Inferior parietal cortex (tissue), 1 donor: ENCODE measurements at regions not wholly inside any gene's neighbourhood (a gene's known extent, or its start where the extent isn't known, plus 50 kb on each side); places are given as distances from the start of the nearest gene placed in this dataset.

Experiments
- DNase-seq: peaks from one replicate; pipeline ENCODE4 v3.0.0-alpha.2; 2016; ENCODE audit errors: extremely low spot score

DNA sequence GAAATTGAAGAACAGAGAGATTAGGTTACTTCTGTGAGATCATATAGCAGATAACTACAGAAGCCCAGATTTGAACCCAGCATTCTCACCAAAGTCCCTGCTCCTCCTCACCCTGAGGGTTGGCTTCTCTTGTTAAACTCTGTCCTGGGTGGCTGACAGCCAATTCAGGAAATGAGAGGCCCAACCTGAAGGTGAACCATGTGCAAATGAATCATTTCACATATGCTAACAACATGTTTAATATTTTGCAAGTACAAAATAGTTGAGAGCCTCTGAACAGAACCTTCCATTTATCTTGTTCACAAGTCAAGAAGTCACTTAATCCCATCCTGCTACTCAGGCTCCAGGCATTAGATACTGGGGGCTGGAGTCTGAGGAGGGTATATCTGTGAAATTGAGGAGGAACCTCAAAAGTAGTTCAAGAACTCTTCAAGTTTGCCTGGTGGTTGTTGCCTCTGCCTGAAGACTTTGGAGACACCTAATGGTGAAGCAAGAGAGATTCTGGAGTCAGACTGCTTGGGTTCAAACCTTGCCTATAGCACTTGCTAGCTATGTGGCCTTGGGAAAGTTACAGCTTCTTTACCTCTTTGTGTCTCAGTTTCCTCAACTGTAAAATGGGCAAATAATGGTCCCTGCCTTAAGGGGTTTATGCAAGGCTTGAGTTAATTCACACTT lies 564.0 kb downstream of the PSAT1 start:
- DNase-seq = no peak

DNA sequence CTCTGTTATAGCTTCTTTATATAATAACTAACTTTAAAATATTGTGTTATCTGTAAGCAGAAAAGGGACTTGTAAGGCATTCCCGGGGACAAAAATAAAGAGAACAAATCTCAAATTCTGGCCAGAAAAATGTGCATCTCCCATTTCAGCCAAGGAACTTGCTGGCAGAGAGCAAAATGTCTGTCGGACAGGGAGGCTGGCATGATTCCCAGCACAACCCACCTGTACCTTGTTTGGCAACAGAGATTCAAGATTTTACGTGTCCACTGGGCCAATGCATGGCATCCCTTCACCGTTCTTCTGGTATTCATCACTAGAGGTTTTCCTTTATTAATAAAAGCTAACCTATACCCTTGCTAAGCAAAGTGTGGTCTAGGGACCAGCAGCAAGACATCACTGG lies 566.6 kb downstream of the PSAT1 start:
- DNase-seq = no peak

DNA sequence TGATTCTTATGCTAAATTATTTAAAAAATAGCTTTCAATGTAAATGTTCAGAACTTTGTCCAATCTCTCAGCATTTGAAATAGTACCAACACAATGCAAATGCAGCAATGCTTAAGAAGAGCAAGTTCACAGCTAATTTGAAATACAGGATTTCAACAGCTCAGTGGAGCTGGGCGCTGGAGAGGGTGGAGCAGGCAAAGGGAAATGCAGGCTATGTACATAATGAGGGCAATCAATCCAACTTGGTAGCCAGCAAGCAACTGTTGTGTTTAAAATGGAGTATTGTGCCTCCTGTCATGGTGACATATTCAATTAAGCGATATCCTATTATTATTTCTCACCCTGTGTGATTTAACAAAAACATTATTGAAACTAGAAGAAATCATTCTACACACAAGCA lies 568.8 kb downstream of the PSAT1 start:
- no peak for DNase-seq

DNA sequence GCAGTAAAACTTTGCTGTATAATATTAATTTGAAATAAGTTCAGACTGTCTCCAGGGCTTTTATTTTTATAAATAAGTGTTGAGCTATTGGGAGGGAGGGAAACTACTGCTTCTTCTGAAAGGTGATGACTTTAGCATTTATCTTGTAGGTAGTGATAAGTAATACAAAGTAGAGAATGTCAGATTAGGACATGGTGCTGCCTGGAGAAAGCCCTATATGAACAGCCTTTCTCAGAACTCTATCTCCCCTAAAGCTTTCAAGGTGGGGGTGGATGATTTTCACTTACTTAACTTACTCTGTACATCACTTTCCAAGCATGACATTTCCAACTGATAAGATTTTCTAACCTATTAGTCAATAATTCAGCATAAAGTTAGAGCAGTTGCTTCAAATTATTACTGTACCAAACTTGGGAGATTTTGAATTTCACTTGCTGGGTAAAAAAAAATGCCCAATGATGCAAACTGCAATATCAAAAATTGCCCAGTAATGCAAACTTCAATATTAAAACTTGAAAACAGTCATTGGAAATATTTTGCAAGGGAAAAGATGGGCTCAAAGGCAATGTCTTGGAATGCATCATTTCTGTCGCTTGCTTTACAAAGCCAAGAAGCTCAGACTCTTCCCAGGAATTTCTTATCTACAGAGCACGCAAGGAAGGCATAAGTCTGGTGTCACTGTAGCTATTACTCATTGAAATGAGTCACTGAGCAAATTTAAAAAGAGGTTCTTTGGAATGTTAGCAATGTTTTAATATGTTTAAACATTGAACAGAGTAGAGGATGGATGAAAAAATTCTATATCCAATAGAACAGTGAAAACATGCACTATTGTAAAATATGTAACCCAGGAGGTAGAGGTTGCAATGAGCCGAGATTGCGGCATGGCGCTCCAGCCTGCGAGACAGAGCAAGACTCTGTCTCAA lies 569.5 kb downstream of the PSAT1 start:
- no peak for DNase-seq

DNA sequence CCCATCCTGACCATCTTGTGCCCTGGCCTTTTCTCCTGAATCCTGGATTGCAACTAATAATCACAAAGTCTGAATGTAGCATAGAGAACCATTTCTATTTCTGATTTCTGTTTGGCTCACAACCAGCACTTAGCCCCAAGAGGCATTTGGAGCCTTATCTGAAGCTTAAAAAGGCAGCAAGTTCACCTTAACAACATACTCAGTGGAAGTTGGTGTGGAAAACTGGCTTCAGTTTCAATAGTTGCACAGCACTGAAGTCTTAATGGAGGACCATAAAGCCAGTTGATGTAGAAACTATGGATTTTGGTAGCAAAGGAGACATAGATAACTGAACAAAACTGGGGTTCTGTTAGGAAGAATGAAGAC lies 574.1 kb downstream of the PSAT1 start:
- DNase-seq = no peak

DNA sequence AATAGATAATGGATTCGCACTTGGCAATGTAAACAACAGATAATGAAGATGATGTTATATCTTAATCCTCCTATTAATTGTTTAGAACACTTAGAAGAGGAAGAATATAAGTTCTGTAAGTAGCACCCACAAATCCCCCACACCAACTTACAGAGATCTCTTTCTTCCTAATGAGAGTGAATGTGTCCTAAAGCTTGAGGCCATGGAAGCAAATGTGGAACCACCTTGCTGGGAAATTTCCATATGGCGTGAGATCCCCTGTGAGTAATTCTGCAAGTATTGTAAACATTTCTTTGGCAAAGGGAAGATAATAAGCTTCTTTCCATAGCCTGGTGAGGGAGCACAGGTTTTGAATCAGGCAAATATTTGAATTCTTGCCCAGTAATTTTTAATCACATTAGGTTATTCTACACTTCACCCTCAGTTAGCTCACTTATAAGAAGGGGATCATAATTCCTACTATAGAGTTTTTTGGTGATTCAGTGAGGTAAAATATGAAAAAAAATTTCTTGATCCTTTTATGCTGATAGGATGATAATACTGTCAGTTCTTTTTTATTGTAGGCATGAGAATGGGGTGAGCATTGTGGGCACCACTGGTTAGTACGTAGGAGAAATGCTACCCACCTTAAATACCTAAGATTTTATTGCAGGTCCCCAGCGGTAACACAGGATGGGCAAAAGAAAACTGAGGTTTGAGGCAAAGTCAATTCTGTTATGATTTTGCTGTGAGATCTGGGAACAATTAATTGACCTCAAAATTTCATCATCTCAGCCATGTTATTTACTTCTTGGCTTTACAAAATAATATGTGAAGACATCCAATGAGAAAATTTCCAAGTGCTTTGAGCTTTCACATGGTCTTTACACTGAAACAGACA lies 574.8 kb downstream of the PSAT1 start:
- DNase-seq = no peak

DNA sequence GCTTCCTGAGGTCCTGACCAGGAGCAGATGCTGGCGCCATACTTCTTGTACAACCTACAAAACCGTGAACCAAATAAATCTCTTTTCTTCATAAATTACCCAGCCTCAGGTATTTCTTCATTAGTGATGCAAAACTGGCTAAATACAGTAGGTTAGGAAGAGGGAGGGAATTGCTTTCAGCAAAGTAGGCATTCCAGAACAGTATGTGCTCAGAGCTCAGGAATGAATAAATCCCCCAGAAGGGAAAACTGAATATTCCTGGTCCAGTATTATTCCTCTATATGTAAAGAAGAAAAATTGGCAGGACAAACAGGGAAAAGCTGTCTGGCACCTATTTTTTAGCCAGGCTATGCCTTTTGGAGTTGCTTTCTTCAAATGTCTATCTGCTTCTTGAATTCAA lies 577.1 kb downstream of the PSAT1 start:
- DNase-seq = no peak

DNA sequence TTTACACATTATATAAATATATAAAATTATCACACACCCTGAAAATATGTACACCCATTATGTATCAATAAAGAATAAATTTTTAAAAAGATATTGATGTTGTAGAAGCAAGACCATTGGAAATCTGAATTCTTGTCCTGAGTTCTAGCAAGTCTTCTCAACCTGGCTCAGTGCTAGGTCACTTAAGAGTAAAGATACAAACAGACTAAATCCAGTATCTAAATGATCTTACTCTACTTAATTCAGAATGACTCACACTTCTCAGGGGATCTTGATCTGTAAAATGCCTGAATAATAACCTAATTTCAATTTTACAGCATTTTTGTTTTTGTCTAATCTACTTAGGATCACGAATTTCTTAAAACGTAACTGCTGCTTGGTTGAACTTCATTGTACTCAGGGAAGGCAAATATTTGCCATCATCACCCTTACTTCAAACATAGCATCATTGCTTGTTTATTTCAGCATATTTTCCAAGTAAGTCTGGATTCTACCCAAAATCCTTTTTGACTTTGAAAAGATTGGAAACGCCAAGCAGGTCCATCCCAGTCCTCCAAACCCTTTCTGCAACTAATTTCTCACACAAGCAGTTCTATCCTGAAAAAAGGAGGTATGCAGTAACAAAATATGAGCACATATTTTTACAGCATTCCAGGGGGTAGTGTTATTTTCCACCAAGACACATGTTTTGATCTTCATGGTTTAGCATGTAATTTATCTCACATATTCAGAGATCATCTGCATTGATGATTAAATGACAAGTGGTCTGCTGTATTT lies 582.6 kb downstream of the PSAT1 start:
- no peak for DNase-seq

DNA sequence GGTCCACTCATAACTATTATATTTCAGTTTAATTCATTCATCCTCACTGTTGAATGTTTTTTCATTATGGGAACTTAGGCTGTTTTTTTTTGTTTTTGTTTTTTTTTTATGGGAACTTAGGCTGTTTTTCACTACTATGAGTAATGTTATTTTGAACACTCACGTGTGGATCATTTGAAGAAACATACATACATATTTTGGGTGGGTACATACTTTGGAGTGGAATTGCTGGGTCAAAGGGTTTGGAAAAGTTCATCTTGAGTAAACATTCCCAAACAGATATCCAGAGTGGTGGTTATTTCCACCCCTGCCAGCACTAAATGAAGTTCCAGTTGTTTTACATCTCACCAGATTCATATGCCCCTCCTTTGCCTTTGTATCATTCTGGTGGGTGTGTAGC lies 584.4 kb downstream of the PSAT1 start:
- DNase-seq = no peak

DNA sequence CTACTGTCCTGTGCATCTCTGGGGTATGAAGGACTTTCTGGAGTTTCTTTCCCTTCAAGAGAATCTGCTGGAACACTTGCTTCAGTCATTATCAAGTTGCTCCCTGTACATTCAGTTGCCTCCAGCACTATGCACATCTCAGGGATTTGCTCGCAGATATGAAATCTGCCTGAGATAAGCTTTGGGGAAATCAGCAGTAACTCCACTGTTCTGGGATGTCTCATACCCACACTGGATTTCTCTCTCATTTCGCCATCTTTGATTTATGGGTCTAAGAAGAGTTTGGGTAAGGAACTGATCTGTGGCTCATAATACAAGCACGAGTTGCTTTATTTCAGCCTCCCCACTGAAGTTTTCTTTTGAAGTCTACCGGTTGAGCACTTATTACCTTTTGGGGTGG lies 585.6 kb downstream of the PSAT1 start:
- no peak for DNase-seq

DNA sequence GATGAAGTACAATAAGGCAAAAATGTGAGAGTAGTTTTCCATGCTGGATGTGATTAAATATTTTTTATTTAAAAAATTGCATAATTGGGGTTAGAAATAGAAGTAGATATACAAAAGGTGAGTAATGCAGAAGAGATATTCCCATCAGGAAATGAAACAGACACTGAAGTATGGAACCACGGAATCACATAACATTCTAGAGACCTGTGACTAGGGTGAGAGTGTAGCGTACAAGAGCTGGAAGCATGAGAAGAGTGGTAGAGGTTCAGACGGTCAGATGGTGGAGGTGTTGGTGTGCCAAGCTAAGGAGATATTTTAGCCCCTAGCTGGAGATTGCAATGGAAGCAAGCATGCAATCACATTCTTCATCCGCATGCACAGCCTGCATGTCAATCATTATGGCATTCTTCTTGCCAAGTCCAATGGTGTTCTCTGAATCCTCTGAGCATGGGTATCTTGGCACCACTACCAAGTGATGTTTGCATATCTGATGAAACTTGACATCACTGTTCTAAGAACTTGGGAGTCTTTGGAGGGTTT lies 587.8 kb downstream of the PSAT1 start:
- no peak for DNase-seq

DNA sequence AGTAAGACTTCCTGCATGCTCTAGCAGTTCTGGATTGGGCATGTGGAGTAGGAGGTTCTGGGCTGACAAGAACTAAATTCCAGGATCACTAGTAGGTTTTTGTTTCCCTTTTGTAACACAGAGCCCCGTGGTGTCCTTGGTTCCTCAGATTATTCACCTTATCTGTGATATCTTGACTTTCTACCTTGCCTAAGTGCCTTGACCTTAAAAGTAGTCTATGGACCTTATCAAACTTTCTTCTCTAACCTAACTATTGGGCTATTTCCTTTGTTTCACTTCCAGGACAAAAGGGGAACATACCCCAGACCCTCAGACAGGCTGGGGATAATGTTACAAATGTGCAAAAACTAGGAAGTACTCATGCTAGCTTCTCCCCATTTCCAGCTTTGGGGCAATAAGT lies 595.3 kb downstream of the PSAT1 start:
- no peak for DNase-seq

DNA sequence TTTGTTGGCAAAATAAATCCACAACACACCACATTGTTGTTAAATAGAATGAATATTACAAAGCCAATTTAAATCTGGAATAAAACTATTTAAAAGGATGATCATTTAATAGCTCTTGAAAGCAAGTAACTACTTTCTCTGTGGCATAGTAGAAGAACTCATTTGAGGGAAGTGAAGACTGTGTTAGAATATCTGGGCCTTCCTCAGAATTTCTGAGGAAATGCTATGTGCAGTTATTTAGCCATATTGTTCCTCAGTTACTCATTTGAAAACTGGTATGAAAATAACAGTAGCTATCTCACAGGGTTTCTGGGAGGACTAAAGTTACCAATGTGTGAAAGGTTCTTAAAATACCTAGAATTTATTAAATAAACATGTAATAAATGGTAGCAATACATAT lies 595.8 kb downstream of the PSAT1 start:
- DNase-seq = no peak

DNA sequence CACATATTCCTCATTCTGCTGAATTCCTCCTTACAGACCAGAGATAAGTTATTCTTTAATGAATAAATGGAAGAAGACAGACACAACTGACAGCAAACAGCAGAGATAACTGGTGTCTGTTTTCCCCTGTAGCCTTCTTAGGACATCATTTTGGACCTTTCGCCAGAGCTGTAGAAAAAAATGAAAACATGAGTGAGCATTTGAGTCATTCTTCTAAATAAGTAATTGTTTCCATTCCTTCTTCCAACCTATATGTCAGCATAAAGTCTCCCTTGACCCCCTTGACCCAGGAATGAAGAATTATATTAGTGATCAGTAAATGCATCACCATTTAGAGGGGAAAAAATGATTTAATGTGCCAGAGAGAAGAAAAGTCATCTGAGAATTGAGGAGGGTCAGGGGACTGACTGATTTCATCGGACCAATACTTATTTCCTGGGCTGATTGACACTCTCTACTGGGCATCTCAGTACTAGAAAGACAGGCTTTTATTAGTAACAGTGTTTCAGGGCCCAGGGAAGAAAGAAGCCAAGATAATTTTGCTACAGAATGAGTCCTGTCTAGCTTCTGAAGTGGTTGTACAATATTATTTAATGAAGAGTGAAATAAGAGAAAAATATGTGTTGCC lies 597.0 kb downstream of the PSAT1 start:
- no peak for DNase-seq

DNA sequence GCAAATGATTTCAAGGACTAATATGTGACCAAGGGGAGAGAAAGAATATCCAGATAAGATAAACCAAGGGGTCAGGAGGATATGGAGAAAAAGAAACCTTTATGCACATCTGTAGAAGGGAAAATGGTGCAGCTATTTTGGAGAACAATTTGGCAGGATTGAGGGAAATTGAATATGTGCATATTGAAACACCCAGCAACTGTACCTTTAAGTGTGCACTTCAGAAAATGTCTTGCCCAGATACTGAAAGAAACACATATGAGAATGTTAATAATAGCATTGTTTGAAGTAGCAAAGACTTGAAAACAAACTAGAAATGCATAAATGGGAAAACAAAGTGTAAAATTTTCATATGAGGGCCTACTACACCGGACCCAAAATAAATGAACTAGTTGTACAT lies 599.6 kb downstream of the PSAT1 start:
- no peak for DNase-seq

DNA sequence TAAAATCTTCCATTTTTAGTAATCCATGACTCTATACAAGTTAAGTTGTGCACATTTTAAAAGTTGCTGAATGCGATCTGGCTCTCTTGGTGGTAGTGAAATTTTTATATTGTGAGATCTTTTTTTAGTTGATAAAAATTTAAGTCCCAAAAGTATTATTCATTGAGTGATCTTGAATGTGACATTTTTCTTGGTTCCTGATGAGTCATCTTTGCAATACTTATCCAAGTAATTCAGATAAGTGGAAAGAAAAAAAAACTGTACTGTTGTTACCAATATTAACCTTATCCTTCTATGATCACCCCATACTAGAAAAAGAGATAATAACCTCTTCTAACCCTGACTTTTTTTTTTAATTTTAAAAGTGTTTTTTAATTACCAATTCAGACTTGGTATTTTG lies 601.3 kb downstream of the PSAT1 start:
- DNase-seq = no peak

DNA sequence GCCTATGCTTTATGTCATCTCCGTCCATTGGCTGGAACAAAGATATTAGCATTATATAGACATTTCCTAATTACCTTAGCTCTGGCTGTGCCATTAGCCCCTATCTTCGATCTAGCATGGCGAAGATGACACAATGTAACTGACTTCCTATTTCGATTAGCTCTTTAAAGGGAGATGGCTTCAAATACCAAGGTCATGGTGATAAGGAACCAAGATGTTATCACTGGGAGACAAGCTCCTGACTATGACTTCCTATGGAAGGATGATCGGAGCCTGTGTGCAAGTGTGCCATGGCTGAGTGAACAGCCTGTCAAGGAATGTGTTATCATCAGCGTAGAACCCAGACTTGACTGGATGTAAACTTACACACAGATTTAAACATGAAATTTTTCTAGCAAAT lies 602.1 kb downstream of the PSAT1 start:
- DNase-seq = no peak

DNA sequence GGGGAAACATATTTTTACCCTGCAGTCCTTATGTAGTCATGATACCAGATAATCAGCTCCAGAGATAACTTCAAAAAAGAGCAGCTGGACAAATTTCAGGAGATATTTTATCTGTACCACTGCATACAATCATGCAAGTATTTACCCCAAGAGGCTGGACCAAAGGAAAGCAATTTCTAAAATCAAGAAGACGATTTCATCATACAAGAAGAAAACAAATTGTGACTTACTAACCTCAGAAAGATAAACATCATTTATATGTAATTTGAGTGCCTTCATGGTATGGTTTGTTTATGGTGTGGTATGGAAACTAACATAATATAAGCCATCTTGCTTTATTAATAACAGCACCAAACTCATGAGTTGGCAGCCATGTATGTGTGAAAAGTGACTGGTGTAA lies 603.6 kb downstream of the PSAT1 start:
- DNase-seq = no peak

DNA sequence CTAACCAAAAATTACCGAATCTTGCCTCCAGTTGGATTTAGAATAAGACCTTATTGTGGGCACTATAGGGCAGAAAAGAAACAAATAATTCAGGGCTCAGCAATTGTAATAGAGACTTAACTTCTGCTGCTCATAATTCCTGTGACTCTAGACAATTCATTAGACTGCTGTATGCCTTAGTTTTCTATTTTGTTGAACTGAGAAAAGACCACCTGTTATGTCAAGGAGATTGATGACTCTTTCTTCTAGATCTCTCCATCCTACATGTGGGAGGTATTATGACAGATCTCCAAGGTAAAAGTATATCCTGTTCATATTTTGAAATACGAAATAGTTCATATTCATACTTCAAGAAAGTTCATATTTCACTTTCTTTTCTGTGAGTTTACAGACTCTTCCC lies 605.1 kb downstream of the PSAT1 start:
- DNase-seq = no peak

DNA sequence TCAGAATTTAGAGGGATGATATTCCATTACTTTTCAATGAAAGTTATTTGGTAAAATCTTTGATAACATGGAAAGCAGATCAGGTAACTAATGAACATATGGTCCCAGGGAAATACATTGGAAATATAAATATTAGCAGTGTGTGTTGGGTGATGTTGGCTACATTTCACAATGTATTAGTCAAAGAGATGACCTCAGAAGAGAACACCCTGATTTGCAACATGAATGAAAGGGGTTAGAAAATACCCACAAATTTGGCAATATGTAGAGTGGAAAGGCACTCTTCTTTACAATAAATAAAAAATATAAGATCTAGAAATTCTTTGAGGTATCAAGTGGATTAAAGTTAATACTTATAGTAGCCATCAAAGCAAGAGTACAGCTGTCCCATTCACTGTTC lies 606.7 kb downstream of the PSAT1 start:
- DNase-seq = no peak

DNA sequence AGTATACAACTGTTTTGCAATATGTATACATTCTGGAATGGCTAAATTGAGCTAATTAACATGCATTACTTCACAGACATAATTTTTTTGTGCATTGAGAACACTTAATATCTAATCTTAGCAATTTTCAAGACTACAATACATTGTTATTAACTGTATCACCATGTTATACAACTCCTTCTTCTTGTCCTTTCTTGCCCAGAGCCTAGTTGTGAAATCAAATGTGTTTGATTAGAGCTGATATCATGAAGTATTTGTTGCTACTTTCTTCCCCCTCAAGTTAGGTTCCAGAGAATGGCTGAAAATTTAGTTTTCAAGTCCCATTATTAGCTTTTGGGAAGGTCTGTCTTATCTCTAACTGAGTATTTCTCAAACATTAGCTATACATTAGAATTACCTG lies 607.8 kb downstream of the PSAT1 start:
- DNase-seq = no peak
